GM19239 (cell line): ENCODE measurements at regions not wholly inside any gene's neighbourhood (a gene's known extent, or its start where the extent isn't known, plus 50 kb on each side); places are given as distances from the start of the nearest gene placed in this dataset.

Experiments used
- DNase-seq: peaks from one replicate; pipeline ENCODE4 v3.0.0; 2011; ENCODE audit warnings: low spot score; ENCODE audit not compliant: insufficient read length
- FAIRE-seq: peaks from 2 replicates; lab custom pipeline; 2011; peaks lifted over from hg19 to GRCh38; lab: Jason Lieb, UNC

DNA sequence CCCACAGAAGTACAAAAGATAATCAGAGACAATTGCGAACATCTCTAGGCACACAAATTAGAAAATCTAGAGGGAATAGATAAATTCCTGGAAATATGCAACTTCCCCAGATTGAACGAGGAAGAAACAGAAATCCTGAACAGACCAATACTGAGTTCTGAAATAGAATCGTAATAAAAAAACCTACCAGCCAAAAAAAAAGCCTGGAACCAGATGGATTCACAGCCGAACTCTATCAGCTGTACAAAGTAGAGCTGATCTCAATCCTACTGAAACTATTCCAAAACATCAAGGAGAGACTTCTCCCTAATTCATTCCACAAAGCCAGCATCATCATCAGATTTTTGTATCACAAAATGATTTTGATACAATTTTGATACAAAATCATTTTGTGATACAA, 206.4 kb downstream of the REEP3 start:
- FAIRE-seq (no peak), DNase-seq (no peak)

DNA sequence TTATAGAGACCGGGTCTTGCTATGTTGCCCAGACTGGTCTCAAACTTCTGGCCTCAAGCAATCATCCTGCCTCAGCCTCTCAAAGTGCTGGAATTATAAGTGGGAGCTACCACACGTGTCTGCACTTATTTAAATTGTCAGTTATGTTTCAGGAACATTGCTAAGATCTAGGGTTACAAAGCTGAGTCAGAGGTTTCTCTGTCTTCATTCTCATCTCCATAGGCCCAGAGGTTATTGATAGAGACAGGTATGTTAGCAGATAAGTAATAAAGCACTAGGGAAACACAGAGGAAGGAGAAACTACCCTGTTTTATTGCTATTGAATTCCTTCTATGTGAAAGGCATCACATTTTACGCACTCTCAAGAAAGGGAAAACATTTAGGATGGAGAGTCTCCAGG, 214.1 kb downstream of the REEP3 start:
- no peak for DNase-seq
- no peak for FAIRE-seq

DNA sequence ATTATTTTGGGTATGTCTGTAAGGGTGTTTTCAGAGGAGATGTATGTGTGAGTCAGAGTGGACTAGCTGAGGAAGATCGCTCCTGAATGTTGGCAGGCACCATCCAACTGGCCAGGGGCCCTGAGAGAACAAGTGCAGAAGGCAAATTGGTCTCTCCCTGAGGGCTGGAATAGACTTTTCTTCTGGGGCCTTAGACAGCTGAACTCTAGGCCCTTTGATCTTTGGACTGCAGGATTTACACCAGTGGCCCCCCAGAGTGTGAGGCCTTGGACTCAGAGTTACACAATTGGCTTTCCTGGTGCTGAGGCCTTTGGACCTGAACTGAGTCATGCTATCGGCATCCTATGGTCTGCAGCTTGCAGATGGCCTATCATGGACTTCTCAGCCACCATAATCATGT, 217.2 kb downstream of the REEP3 start:
- no peak for FAIRE-seq
- DNase-seq, result no peak

DNA sequence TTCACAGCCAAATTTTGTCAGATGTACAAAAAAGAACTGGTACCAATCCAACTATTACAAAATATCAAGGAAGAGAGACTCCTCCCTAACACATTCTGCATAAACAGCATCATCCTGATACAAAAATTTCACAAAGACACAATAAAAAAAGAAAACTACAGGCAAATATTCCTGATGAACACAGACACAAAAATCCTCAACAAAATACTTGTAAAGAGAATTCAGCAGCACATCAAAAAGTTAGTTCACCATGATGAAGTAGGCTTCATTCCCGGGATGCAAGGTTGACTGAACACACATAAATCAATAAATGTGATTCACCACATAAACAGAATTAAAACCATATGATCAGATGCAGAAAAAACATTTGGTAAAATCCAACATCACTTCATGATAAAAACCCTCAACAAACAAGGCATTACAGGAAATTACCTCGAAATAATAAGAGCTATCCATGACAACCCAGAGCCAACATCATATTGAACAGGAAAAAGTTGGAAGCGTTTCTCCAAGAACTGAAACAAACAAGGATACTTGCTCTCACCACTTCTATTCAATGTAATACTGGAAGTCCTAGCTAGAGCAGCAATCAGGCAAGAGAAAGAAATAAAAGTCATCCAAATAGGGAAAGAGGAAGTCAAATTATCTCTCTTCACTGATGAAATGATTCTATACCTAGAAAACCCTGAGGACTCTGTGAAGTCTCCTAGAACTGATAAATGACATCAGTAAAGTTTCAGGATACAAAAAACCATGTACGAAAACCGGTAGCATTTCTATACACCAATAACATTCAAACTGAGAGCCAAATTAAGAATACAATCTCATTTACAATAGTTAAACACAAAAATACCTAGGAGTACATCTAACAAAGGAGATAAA, 223.1 kb downstream of the REEP3 start:
- no peak for DNase-seq

DNA sequence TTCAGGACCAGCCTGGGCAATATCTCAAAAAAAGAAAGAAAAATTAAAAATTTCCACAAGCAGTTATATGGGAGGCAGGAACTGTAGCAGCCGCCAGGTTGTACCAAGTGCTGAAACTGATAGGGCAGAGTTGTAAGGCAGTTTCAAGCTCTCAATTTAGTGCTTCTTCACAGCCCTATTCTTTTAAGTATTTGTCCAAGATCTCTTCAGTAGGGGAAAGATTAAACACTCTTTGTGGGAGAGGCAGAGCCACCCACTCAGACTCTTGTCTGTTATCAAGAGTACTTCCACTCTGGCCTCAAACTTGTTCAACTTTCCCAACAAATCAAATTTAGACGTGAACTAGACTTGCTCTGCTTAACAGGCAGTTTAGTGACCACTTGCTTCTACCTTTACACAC, 228.7 kb downstream of the REEP3 start:
- no peak for FAIRE-seq
- no peak for DNase-seq

More for the DNA sequence above, 223.1 kb downstream of the REEP3 start:
- no peak for FAIRE-seq

DNA sequence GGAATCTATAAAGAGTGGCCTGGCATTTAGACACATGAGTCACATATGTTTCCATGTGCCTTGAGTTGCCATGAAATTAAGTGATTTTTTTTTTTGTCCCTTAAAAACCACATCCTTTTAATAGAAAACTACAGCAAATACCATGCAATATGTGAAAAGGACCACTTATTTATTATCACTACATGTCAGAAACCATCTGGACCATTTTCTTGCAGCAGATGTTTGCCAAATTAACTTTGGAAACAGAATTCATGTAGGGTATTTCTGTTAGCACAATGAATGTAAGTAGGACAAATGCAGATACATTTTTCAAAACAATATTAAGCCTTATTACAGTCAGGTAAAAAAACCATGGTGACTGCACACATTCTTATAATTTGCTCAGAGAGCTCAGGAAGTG, 230.6 kb downstream of the REEP3 start:
- no peak for FAIRE-seq
- DNase-seq, result no peak

DNA sequence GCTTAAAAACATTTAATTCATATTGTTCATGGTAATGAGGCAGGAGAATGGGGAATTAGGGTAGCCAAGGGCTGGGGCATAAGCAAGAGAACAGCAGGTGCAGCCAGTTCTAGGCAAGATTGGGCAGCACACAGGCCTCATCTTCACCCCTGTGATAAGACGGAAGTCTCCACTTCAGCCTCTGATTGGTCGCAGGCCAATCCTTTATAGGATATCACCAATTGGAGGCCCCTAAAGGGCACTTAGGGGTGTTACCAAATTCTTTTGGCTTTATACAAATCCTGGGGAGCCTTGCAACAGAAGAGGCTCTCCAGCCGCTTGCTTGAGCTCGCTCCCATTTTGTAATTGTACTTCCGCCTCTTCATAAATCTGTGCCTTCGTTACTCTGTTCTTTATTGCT, 231.1 kb downstream of the REEP3 start:
- FAIRE-seq, result no peak
- no peak for DNase-seq

DNA sequence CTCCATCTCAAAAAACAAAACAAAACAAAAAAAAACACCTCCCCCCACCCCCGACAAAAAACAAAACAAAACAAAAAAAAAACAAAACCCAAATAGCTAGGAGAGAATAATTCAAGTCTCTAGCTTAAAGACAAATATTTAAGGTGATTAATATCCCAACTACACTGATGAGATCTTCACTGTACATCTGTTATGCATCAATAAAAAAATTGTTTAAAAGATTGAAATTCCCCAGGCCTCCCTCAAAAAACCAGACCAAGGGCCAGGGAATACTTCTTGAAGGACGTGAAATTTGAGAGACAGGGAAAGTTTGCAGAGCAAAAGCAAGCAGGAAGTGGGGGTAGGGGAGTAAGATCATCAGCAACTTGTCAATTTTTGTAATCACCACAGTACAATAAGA, 232.6 kb downstream of the REEP3 start:
- no peak for FAIRE-seq
- no peak for DNase-seq

DNA sequence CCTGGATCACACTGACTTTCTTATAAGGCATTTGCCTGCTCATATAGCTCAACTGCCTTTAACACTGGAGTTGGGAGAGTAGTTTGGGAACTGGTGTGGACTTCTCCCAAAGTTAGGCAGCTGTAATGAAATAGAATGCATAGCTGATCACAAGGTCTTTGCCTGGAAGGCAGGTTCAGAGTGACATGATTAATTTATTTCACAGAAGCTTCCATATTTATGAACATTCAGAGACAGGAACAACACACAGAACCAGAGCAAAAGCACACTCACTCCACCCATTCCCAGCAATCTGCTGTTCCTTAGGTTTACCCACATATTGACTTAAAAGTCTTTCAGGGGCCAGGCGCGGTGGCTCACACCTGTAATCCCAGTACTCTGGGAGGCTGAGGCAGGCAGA, 234.2 kb downstream of the REEP3 start:
- DNase-seq, result no peak
- no peak for FAIRE-seq

DNA sequence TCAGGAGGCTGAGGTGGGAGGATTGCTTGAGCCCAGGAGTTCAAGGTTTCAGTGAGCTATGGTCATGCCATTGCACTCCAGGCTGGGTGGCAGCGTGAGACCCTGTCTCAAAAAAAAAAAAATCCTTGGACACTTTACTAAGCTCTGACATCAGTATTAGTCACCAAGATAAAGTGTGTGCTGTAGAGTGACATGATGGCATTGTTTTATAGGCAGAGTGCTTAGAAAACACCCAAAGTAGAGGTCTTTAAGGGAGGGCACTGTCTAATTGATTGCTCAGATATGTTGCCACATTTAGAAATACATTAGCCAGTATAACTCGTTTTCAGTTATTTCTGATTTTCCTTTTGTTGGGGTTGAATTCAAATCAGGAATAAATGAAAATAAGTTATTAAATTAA, 235.9 kb downstream of the REEP3 start:
- FAIRE-seq (no peak), DNase-seq (no peak)

DNA sequence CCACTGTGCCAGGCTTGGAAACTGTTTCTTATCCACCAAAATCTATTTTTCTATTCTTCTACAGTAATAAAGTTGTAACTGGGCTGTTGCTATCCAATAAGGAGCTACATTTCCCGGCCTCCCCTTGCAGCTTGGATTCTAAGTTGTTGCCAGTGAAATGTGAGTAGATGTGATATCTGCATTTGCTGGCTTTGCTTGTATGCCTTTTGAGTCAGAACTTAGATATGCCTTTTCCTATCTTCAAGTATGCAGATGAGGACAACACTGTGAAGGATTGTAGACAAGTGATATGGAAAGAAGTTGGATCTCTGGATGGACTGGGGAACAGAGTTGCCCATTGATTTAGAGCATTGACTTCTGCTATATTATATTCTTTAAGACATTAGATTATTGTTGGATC, 236.9 kb downstream of the REEP3 start:
- DNase-seq, result no peak

DNA sequence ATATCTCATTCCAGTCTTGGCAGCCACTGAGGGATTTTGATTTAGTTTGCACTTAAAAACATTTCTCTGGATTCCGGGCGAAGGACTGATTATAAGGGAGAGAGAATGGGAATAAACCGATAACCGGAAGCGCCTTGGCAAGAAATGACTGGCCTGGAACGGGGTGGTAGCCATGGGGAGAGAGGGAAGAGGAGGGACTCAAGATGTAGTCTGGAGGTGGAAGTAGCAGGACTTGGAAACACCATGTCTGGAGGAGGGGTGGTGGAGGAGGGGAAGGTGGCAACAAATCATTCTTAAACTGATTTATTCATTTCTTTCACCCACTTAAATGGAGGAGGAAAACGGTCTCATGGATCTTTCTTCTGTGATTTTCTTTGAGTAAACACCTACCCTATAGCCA, 238.1 kb downstream of the REEP3 start:
- DNase-seq, result no peak
- no peak for FAIRE-seq

More for the DNA sequence above, 236.9 kb downstream of the REEP3 start:
- no peak for FAIRE-seq

DNA sequence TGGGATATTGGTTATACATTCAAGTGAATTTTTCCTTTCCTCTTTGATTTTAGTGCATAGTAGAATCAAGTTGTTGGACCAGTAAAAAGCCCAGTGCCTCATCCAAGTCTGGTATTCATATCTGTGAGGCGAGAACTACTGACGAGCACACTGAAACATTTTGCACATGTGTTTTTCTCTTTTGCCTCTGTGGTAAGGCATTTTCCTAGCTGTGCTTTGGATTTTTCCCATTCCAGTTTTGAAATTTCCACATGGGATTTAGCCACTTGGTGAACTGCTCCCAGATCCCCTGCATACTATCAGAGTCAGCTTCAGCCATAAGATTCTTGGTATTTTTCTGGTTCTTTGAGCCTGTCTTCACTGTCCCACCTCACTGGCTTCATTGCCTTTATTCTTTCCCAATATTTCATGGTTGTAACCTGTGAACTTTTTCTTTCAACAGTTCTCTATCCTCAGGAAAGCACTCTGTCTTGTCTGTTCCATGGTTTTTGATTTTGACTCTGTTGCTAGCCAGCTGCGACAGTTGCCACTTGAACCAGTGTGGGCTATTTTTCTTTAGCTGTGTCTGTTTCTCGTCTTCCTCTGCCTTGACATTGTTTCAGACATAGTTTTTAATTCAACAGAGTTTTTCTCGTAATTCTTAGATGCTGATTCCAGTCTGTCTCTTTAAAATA, 239.0 kb downstream of the REEP3 start:
- no peak for FAIRE-seq
- no peak for DNase-seq

DNA sequence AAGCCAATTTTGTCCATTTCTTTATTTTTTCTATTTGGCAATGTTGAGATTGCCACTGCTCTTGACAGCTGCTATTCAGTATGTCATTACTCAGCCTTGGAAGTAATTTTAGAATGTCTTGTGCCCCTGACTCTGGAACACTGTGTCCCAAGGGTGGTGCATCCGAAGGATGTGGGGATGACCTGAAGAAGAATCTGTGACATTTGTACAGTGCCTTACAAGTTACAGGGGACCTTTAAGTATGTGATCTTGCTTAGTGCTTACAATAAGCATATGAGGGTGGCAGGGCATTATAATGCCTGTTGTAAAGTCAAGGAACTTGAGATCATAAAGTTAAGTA, 239.5 kb downstream of the REEP3 start:
- DNase-seq (no peak), FAIRE-seq (no peak)

DNA sequence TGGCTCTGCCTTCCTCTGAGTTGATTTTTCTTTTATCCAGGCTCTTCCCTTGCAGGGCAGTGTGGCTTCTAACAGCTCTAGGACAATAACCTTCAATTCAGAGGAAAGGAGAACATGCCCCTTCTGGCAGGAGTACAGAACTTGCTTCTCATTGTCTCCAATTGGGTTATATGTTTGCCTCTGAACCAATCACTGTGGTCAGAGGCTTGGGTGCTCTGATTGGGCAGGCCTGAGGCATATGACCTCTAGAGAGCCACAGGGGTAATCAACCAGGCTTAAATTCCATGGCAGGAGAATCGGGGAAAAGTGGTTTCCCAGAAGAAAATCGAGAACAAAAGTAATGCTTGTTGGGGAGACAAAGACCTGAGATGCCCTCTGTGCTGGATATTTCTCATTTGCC, 240.0 kb downstream of the REEP3 start:
- no peak for DNase-seq
- FAIRE-seq, result no peak

DNA sequence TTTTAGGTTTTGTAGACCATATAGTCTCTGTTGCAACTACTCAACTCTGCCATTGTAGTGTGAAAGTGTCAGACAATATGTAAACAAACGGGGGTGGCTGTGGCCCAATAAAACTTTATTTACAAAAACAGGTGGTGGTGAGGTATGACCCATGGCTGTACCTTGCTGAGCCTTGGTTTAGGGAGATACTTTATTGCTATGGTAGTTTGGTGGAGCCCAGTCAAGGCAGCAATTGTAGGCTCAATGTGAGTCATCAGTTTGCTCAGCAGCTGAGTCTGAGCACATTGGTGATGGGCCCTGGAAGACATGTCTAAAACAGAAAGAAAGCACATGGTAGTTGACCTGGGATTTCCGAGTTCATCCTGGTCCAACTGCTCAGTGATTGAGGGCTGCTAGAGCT, 242.5 kb downstream of the REEP3 start:
- DNase-seq, result no peak
- no peak for FAIRE-seq

DNA sequence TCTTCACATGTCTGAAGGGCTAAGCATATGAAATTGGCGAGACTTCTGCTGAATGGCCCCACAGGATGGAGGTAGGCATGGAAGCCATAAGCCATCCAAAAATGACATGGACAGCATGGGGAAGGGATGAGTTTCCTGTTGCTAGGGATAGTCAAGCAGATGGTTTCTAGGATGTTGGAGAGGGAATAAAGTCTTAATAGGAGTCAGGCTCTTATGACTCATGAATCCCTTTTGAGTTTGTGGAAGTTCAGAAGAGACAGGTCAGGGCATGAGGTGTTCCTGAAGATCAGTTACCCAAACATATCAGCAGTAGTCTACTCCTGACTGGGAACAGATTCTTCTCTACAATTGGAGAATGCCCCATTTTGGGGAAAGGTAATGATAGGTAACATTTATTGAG, 243.9 kb downstream of the REEP3 start:
- no peak for DNase-seq
- FAIRE-seq, result no peak

DNA sequence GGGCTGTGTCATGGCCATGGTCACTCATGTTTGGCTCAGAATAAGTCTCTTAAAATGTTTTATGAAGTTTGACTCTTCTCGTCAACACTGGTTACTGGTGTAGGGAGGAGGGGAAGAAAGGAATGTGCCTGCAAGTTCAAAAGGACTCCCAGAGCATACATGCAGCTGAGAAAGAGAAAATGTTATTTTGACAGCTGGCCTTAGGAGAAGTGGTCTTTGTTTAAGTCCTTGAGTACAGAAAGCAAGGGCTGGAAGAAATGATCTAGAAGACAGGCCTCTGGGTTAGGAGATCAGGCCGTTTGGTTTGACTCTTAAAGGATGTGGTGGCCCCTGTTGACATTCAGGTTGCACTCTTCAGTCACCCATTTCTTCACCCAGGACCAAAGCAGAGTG, 245.5 kb downstream of the REEP3 start:
- DNase-seq (no peak), FAIRE-seq (no peak)

DNA sequence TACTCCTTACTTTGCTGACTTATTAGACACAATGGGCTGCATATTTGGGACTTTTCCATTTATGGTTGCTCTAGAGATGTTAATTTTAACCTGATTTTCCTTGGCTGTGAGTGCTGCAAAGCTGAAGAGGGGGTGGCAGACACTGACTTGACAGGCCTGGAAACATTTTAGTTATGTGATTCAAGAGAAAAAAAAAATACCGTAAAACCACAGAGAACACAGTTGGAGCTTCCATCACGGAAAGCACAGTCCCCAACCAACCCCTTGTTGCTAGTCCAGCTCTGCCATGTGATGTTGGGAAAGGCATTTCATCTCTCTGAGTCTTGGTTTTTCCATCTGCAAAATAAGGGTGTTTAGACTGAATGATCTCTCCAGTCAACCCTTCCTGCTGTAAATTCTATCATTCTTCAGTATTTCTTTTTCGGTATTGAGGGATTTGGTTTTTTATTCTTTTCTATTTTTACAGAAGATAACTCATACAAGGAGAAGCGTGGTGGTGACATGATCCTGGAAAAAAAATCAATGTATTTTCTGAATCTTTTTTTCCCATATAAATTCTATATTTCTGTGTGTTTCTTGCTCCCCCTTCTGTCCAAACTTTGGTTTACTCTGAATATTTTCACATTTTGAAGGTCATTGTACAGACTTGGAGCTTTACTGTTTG, 246.1 kb downstream of the REEP3 start:
- DNase-seq (no peak), FAIRE-seq (no peak)

DNA sequence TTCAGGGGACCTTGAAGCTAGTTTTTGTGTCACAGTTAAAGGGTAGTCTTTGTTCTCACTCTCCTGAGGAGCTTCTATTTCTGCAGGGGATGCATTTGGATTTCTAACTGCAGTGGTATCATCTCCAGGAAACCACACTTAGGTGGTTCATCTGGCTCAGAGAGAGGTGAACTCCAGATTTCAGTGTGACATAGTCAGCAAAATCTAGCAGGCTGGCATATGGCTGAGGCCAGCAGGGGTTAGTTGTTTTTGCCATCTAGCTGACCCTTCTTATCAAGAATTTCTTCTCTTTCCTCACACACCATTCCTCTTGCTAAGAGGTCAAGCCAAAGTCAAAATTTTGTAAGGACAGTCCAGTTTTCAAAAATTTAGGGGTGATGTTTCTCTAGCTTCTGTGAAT, 248.2 kb downstream of the REEP3 start:
- DNase-seq (no peak), FAIRE-seq (no peak)

DNA sequence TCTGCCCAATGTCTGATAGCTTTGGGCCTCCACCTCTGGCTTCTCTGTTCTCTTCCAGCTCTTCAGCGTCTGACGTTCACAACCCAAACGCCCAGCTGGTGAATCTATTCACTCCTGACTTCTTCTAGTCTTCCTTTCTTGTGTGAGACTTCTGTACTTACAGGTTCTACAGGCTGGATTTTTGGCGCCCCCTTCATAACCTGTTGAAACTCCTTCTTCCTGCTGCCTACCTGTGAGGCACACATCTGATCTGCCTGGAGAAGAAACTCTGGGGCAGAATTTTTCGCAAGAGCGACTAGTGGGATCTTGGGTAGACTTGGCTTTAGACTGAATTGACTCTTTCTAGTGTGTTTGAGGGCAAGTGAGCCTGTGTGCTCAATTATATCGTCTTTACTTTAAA, 249.3 kb downstream of the REEP3 start:
- FAIRE-seq, result no peak
- DNase-seq, result no peak
